Adrenal gland (tissue), 9 donors: ENCODE measurements at regions not wholly inside any gene's neighbourhood (a gene's known extent, or its start where the extent isn't known, plus 50 kb on each side); places are given as distances from the start of the nearest gene placed in this dataset.

Source experiments
- DNase-seq, 7 donors: peaks; one replicate each; pipeline ENCODE4 v3.0.0-alpha.2; 2019 to 2020
- H3K27ac ChIP-seq, 5 donors: fragments of 200-600 bp; sonication (generic) in 4 of 5; 1 replicate in 3 of 5; 2 replicates in 2 of 5; pipeline versions ENCODE4 v1.5.1 to v1.8.0; 2016 to 2020; ENCODE audit warnings: mild to moderate bottlenecking in 1 of 5
- H3K27me3 ChIP-seq: fragments of 200-600 bp; 2 replicates; pipeline ENCODE4 v1.8.0; 2021
- H3K36me3 ChIP-seq, 2 donors: fragments of 200-600 bp; replicated peaks in 1 of 2; 1 replicate in 1 of 2; 2 replicates in 1 of 2; pipeline versions ENCODE4 v1.5.1 to v1.8.0; 2018 to 2022
- H3K4me1 ChIP-seq, 2 donors: fragments of 200-600 bp; replicated peaks in 1 of 2; 1 replicate in 1 of 2; 2 replicates in 1 of 2; pipeline versions ENCODE4 v1.5.1 to v1.8.0; 2018 to 2021
- H3K4me3 ChIP-seq, 4 donors: fragments of 200-600 bp; sonication (generic) in 3 of 4; one replicate each; pipeline ENCODE4 v1.5.1; 2016 to 2018
- H3K9me3 ChIP-seq, 3 donors: fragments of 200-600 bp; sonication (generic) in 1 of 3; replicated peaks in 1 of 3; 1 replicate in 2 of 3; 2 replicates in 1 of 3; pipeline versions ENCODE4 v1.5.1 to v1.8.0; 2016 to 2021
- CTCF ChIP-seq, 6 experiments: fragments of 450-650 bp in 4 of 6; fragments of 200-600 bp in 2 of 6; sonication (generic) in 1 of 6; IDR thresholded peaks; 1 replicate in 5 of 6; 2 replicates in 1 of 6; pipeline versions ENCODE4 v1.5.1 to v1.8.0; 2016 to 2021; ENCODE audit warnings: antibody characterized with exemption in 6 of 6, mild to moderate bottlenecking in 2 of 6, moderate library complexity in 1 of 6
- POLR2A ChIP-seq, 2 donors: fragments of 450-650 bp; IDR thresholded peaks; one replicate each; pipeline ENCODE4 v1.6.1; 2017; ENCODE audit warnings: antibody characterized with exemption in 2 of 2, mild to moderate bottlenecking in 2 of 2, moderate library complexity in 1 of 2
- WGBS, 4 donors: extraction: QIAGEN DNeasy Blood & Tissue Kit in 2 of 4; methylation state at CpG; one replicate each; pipeline versions ENCODE4 v1.1.5 to v1.1.7; 2013 to 2017; 5-methylcytosine and 5-hydroxymethylcytosine counted together
- intact Hi-C, 2 donors: fragments of 100-400 bp; cut with DNase I; formaldehyde crosslinking; loops; one replicate each; pipeline versions ENCODE4 v1.14.1 to v1.15.0; 2022 to 2023
- donor health status: healthy with polysubstance abuse.
- donor health status: Bipolar disorder and iron deficiency.
- donor health status: DM: yes; HTN: yes; CAD: no.
- donor health status: DM: no; HTN: no; CAD: no.
- donor health status: DM: no; HTN: no; CAD: no.

GRCh38 chr11:27806122-27806521, 105.9 kb upstream of the BDNF start:
- Histone ChIP-seq H3K4me1 (no peaks in the 10 kb centered on the region), H3K27ac (no peak overlapping the region), H3K36me3 (no peaks in the 10 kb centered on the region), H3K9me3 (no peaks in the 10 kb centered on the region), H3K4me3 (no peak overlapping the region), H3K27me3 (no peaks in the 10 kb centered on the region)
- intact Hi-C loops: no loop called here
- 58 to 78% (median 67%) methylated on average over 19 of the region's 19 CpGs for WGBS, 4 donors
- DNase-seq: no peak
- TF ChIP-seq CTCF (IDR thresholded peaks at IDR 0.05) (no peak), POLR2A (IDR thresholded peaks at IDR 0.05) (no peak)

GRCh38 chr11:27795955-27796861, 96.0 kb upstream of the BDNF start:
- H3K9me3 ChIP-seq: no peaks in the 10 kb centered on the region
- no peak overlapping the region for H3K27ac ChIP-seq
- H3K36me3 ChIP-seq: no peaks in the 10 kb centered on the region
- H3K27me3 ChIP-seq: no peaks in the 10 kb centered on the region
- 25 to 34% (median 28%) methylated on average over 8 to 9 of the region's 9 CpGs for WGBS, 4 donors
- no peak for DNase-seq
- intact Hi-C loops: loop anchor here in 1 of 2 donors (10.0 kb wide), 1 partner anchor 59 kb away; no protein-coding TSS in a partner anchor
- H3K4me3 ChIP-seq: no peak overlapping the region
- H3K4me1 ChIP-seq: no peaks in the 10 kb centered on the region
- TF ChIP-seq POLR2A (IDR thresholded peaks at IDR 0.05) (no peak), CTCF (IDR thresholded peaks at IDR 0.05) (no peak)

GRCh38 chr11:27786864-27787263, 86.6 kb upstream of the BDNF start:
- no peak overlapping the region for H3K4me3 ChIP-seq
- H3K36me3 ChIP-seq: no peaks in the 10 kb centered on the region
- 54 to 59% (median 57%) methylated on average over 2 of the region's 2 CpGs for WGBS, 4 donors
- intact Hi-C loops: no loop called here
- H3K4me1 ChIP-seq: no peaks in the 10 kb centered on the region
- no peak for DNase-seq
- no peak overlapping the region for H3K27ac ChIP-seq
- no peaks in the 10 kb centered on the region for H3K27me3 ChIP-seq
- TF ChIP-seq POLR2A (IDR thresholded peaks at IDR 0.05) (no peak), CTCF (IDR thresholded peaks at IDR 0.05) (no peak)
- H3K9me3 ChIP-seq: no peaks in the 10 kb centered on the region

- Histone ChIP-seq H3K36me3 (no peaks in the 10 kb centered on the region), H3K4me1 (no peaks in the 10 kb centered on the region), H3K9me3 (no peaks in the 10 kb centered on the region), H3K4me3 (no peak overlapping the region), H3K27ac (no peak overlapping the region), H3K27me3 (no peaks in the 10 kb centered on the region)
- DNase-seq: no peak
- 83 to 91% (median 85%) methylated on average over 2 of the region's 2 CpGs for WGBS, 4 donors
- intact Hi-C loops: no loop called here
- no peak for TF ChIP-seq CTCF (IDR thresholded peaks at IDR 0.05)
- TF ChIP-seq POLR2A (IDR thresholded peaks at IDR 0.05): no peak
Measured at GRCh38 chr11:27786331-27786730, 86.1 kb upstream of the BDNF start.
